DMS114 treated with DMSO at 0.1 percent for 48 hours (cell line): ENCODE measurements at regions not wholly inside any gene's neighbourhood (a gene's known extent, or its start where the extent isn't known, plus 50 kb on each side); places are given as distances from the start of the nearest gene placed in this dataset.

Experiments used
- DNase-seq: peaks from one replicate; lab custom pipeline; 2025; ENCODE audit not compliant: unreplicated experiment; lab: John Stamatoyannopoulos, UW

DNA sequence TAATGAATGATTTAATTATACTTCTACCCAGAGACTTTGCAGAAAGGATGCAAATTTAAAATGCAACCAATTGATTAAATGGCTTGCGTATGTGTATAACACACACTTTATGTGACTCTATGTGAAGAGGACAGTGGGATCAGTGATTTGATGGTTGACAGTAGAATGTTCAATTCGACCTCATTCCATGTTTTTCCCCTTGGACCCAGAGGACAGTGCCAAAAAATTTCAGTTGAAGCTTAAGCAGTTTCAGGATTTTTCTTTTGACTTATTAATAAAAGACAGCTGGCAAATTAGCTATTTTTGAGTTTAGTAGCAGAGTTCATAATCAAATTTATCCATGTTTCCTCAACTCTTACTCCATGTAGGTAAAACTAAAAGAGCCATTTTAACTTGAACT is 742.4 kb upstream of the NR2F2 start:
- DNase-seq: no peak

DNA sequence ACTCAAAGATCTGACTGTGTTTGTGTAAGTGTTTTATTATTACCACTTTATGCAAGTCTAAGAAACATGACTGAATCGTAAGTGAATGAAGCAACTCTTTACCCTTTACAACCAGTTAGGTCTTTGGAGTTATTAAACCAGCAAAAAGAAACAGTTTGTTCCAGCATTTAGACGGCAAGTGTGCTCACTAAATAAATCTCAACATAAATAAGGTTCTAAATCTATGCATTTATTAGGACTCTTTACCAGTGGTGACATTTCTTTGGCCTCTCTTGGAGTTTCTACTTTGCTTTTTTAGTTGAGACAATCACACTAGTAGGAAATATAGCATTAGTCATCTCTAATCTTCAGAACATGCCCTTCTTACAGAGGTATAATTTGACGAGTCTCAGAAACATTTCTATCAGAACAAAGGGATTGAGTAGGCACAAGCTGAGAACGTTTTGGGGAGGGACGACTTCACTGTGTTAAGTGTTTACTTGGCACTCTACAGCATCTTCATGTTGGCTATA is 739.9 kb upstream of the NR2F2 start:
- no peak for DNase-seq

DNA sequence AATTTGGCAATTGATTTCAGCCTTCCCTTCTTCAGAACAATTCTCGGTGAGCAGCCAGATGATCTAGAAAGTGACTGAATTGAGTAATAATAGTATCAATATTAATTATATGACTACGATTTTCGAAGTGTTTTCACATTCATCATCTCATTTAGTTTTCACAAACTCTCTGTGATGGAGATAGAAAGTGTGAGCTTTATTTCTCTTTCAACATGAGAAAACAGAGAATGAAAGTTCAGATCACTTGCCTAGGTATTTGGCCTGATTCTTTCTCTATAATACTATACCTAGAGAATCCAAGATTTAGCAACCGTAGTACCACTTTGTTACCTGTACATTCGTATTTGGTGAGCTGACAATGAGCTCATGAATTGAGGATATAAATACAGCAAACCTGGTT is 739.2 kb upstream of the NR2F2 start:
- no peak for DNase-seq

DNA sequence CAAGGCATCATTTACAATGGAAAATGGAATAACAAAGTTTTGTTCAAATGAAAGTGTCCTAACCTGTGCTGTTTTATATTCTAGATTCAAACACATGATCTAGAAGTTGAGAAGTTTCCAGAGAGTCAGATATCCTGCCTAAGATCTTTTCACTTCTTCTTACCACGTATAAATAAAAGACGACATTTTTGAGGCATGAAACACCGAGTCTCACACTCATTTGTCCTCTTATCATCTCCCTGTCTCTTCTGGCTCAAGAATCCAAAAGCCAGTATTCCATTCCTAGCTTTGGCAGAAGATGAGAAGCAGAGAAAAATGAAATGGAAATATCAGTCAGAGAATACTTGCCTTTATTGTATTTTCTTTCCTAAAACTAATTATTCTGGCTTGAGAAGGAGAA is 738.6 kb upstream of the NR2F2 start:
- DNase-seq: no peak

DNA sequence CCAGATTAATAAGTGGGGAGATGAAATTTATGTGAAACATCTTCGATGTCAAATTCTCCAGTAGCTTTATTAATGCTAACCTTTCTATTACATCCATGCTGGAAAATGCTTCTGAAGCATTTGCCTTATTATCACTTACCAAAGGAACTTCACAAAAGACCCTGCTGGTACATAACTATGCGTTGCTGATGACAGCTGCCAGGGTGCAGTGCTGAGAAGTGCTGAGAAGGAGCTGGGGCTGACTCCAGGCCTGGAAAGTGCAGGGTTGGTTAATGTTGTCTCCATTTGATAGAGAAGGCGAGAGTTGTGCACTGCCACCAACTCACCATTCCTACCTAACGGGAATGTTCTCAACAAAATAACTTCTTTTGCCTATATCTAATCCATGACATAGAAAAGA is 736.0 kb upstream of the NR2F2 start:
- no peak for DNase-seq

DNA sequence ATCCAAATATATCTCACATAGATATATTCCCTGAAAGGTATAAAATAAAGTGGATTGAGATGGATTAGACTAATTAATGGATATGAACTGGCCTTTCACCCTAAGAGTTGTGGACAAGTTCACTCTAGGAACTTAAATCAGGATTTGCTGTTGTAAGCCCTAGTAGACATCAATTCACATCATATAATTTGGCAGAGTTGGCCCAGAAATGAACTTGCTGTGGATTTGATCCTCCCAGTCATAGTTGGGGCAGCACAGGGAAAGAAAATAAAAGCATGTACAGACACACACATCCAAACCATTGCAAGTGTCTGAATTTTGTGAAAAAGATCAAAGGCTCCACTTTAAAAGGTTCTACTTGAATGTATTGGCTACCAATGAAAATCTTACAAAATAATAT is 734.7 kb upstream of the NR2F2 start:
- DNase-seq: no peak

DNA sequence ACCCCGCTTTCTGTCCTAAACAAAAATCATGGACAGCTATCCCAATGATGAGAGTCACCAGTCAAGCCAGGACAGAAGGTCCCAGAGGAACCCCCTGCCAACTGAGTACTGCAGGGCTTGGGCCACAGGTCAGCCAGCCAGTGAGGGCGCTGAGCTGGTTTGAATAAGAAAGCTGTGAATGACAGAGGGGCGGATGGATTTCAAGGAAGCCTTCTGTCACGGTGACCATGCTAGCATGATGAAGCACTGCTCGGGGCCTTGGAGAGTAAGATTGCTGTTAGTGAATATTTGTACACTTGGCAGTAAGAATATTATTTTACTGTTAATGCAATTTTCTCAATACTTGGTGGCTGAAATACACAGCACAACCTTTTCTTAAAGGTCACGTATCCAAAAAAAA is 734.0 kb upstream of the NR2F2 start:
- no peak for DNase-seq

DNA sequence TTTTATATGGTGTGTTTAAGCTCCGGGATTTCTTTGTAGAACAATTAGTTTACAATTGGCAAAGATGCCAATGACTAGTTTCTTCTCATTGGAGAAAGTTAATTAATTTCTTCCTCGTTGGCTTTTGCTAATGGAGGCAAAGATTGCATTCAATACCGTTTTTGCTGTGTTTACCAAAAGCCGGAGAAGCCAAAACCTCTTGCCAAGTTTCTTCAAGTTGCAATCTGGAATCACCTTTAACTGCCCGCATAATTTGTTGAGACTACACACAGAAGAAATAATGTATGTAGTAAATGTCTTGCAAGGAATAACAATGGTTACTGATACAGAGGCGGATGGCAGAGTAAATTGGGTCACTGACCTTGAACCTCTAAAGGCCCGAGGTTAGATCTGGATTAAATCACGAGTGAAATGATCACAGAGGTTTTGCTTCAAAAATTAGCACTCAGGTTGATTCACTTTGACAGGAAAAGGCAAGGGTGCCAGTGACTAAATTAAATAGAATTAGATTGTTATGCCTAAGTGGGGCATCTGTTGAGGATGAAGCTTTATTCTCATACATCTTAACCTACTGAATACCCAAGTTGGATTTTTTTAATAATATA is 732.1 kb upstream of the NR2F2 start:
- no peak for DNase-seq

DNA sequence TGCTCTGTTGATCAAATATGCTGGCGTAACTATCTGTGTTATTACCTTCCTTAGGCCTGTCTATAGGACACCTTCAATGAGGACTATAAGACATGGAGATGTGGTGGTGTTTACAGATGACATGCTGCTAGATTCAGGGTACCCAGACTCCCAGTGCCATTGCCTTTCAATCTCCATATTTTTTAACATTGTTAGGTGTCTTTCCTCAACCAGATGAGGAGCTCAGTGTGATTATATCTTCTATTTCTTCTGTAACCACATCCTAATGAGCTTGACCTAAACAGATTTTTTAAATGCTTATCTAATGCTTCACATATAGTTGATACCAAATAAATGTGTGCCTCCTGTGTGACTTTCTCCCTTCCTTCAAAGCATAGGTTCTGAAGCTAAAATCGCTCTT is 730.1 kb upstream of the NR2F2 start:
- no peak for DNase-seq

DNA sequence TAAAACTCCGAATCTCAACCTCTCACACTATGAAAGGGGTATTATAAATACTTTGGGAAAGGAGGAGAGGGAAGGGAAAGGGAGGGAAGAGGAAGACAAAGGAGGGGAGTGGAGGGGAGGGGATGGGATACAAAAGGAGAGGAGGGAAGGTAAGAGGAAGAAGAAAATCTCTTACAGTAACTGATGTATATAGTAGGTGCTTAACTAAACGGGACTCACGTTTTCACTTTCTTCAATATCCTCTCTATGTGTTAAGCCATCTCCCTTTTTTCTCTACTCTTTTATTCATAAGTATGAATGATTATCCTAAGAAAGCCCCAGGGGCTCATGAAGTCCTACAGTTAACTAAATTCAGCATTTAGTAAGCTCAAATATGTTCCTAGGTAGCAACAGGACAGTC is 729.6 kb upstream of the NR2F2 start:
- DNase-seq: no peak

DNA sequence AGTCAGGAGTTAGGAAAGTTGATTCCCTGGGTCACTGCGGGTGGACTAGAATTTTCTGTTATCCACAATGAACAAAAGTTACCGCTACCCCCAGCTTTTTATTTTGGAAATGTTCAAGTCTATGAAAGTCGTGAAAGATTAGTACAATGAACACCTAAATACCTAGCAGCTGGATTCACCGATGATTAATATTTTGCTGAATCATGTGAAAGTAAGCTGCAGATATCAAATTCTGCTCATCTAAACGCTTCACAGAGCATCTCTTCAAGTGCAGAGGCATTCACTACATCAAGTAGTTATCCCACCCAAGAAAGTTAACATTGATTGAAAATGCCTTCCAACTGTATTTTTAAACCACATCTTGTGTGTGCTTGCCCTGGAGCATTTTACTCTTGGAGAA is 729.0 kb upstream of the NR2F2 start:
- DNase-seq: no peak

DNA sequence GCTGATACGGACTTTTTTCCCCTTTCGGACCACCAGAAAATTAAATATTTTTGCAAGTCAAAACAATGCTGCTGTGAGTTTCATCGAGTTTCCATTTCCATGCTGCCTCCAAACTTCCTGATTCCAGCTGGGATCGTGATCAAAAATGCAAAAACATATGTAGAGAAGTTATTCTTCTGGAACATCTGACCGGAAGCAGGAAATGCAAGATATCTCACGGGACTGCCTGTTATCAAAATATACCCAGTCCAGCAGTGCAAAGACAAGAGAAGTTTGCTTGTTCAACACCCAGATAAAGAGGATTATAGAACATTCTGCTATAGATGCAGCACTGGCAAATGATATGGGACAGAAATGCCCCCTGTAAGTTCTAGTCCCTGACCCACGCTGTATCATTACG is 726.7 kb upstream of the NR2F2 start:
- DNase-seq: no peak

DNA sequence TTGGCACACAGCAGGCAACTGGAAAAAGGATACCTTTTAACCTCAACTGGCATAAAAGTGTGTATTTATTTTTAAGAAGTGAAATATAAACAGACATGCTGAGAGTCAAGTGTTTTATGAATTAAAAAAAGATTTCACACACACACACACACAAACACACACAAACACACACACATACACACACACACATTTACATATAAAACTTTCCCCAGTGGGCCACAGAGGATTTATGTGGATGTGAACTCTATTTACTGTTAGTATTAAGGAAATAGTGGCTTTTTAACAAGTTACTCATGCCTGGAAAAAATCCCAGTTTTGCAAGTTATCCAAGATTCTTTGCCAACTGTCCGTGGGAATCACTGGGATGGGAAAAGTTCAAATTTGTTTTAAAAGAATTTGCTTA is 725.9 kb upstream of the NR2F2 start:
- DNase-seq: no peak

DNA sequence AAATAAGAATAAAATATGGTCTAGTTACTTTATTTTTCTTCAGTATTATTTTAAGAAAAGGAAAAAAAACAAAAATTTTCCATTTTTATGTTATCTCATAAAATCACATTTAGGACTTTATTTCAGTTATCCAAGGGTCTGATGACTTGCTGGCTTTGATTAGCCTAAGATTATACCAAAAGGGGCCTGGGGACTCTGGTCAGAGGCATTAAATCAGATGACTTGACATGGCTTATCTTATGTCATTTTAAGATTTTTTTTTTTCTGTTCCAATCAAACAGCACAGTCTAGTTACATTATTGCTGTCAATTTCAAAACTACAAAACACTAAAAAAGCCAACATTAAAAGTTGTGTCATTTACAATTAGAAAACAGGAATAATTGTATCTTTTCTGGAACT is 725.4 kb upstream of the NR2F2 start:
- DNase-seq: no peak

DNA sequence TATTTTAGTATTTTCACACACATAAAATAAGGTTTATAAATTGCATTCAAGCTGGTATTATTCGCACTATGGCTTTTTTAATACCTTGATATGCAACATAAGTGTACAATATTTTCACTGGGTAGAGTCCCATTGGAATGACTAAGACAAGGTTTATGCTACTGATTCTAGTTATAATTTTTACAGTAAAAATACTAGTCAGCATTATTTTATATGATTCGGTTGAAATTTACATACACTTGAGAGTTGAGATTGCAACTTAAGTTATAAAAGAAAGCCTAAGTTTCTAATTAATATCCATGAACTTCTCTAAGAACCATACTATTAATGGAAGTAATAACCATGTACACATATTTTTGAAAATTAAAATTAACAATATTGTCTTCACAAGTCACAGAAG is 723.9 kb upstream of the NR2F2 start:
- no peak for DNase-seq

DNA sequence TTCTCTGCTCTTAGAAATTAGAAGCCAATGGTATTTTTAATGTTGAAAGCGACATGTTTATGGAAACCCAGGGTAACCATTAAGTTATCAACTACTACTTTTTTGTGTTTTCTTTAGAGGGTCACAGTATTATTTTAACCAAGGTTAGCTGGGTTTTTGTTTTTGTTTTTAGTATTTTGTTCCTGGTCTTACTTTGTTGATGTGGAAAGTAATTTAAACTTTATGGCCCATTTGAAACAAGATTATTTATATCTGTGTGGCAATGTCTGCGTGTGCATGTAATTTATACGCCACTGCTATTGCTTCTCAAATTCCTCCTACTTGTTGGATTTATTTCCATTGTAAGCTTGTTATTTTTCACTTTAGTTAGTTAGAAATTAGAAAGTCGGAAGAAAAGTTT is 722.1 kb upstream of the NR2F2 start:
- DNase-seq: no peak

DNA sequence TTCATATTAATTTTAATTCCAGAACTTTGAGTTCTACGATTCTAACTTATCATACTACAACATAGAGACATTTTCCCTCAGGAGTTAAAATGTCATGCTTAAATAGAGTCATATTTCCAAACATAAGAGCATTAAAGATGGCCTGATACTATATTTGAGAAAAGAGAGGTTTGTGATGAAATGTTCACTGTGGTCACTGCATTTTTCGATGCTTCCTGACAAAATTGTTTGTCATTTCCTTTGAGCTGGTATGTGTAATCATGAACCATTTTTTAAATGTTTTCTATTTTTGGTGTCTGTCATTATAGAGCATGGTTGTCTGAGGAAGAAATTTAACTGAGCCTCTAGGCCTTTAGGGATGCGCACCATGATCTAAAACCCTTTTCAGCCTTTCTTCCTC is 721.4 kb upstream of the NR2F2 start:
- DNase-seq: no peak

DNA sequence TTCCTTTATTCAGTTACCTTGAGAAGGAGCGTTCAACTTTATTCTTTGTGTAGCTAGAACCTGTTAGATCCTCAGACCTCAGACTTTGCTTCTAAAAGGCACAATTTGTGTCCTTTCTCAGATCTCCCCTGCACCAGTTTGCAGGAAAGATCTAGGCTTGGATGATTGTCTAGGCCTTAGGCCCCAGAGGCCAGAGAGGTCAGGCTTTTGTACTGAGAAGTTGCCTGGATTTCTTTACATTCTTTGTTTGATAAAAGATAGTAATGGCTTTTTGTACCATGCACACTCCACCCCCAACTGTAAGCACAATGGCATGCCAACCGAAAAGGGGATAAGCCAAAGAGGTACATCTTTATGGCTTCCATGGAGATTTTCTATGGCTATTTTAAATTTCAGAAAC is 719.6 kb upstream of the NR2F2 start:
- DNase-seq: no peak

DNA sequence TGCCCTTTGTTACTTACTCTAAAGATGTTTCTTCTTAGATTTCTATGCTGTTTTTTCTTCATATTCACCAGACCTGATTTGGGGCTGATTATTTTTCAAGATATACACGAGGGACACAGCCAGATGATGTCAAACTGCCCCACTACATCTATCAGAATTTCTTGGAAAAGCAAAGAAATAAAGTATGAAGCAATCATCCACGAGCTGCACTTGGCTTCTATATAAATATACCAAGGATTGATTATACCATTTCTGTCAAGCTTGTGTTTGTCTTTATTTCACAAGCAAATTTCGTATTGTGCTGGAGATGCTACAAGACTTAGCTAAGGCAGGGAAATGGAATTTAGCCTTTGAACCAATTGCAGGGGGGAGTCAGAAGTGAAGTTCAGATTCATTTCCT is 715.1 kb upstream of the NR2F2 start:
- DNase-seq: no peak

DNA sequence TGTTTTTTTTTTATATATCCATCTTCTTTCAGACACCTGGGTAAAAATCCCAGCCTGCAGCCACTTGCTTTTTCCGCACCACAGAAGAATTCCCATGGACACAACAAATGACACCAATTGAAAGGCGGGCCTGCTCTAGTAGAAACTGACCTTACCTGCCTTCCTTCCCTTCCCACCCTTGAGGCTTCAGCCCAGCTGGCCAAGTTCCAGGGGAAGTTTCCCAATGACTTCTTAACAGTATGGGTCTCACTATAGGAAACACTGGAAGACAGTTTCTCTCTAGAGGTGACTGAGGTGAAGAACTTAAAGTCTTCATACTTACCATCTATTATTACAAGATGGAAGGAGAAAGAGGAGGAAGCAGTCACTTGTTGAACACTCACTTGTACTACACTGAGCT is 714.2 kb upstream of the NR2F2 start:
- no peak for DNase-seq

DNA sequence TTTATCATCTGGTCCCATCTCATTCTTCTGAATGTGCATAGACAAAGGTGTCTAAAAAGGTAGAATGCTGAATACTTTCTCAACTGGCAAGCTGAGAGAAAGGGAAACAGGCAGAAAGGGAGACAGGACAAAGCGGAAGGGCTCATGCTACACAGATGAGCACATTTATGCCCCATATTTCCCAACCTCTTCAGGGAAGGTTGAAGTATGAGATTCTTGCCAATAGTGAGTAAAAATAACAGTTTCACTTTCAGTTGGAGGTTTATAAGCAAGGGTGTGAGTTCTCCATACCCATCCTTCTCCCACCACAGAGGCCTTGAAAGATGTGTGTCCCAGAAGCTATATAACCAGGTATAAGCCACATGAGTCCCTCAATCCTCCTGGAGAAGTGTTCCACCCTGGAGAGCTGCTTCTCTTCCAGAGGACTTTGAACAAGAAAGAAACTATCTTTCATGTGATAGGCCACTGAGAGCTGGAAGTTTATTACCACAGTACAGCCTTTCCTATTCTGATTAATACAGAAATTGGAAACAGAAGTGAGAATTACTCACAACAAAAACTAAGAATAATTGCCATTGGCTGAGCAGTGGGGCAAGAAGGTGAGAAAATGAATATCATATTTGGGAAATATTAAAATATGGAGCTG is 709.4 kb upstream of the NR2F2 start:
- no peak for DNase-seq

DNA sequence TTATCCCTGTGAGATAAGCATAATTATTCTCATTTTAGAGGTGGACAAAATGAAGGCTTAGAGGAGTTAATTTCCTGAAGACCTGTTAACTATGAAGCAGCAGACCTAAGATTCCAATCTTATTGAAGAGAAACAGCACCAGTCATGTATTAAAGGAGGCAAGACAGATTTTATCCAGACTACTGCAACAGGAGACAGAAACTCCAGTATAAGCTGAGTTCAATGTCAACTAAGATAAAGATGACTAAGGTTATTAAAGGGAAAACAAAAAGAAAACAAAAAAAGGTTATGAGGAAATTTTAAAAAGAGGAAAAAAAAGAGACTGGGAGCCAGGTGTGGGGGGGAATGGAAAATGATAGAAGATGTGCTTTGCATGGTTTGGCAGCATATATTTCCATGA is 707.7 kb upstream of the NR2F2 start:
- DNase-seq: no peak

DNA sequence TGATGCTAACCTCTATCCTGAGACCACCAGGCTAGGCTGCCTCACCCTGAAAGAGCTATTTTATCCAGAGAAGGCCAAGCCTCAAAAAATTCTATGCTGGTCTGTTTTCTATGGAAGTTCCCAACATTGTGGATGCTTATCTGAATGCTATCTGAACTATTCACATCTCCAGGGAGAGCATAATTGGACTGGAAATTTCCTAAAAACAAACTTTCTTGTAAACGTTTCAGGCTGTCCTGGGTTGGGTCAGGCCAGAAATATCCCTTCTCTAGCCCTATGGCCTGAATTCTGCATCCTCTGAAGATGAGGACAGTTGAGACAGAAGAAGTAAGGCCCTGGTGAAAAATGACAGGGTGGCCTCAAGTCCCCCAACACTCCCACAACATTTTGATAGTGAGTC is 706.4 kb upstream of the NR2F2 start:
- no peak for DNase-seq
